Fibroblast of skin of right quadriceps (primary cell): ENCODE measurements at regions not wholly inside any gene's neighbourhood (a gene's known extent, or its start where the extent isn't known, plus 50 kb on each side); places are given as distances from the start of the nearest gene placed in this dataset.
"Not testable (repeated sequence)": the region's sequence is repeated elsewhere in the genome, so short reads cannot be mapped to it uniquely, and the experiment has no call there.

ENCODE experiments used
- DNase-seq: peaks from one replicate; pipeline ENCODE4 v3.0.0-alpha.2; 2013

DNA sequence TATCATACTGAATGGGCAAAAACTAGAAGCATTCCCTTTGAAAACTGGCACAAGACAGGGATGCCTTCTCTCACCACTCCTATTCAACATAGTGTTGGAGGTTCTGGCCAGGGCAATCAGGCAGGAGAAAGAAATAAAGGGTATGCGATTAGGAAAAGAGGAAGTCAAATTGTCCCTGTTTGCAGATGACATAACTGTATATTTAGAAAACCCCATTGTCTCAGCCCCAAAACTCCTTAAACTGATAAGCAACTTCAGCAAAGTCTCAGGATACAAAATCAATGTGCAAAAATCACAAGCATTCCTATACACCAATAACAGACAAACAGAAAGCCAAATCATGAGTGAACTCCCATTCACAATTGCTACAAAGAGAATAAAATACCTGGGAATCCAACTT lies 52.5 kb upstream of the CCDC71L start:
- not testable (repeated sequence) for DNase-seq

DNA sequence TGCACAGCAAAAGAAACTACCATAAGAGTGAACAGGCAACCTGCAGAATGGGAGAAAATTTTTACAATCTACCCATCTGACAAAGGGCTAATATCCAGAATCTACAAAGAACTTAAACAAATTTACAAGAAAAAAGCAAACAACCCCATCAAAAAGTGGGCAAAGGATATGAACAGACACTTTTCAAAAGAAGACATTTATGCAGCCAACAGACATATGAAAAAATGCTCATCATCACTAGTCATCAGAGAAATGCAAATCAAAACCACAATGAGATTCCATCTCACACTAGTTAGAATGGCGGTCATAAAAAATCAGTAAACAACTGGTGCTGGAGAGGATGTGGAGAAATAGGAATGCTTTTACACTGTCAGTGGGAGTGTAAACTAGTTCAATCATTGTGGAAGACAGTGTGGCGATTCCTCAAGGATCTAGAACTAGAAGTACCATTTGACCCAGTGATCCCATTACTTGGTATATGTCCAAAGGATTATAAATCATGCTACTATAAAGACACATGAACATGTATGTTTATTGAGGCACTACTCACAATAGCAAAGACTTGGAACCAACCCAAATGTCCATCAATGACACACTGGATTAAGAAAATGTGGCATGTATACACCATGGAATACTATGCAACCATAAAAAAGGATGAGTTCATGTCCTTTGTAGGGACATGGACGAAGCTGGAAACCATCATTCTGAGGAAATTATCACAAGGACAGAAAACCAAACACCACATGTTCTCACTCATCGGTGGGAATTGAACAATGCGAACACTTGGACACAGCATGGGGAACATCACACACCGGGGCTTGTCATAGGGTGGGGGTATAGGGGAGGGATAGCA lies 53.9 kb upstream of the CCDC71L start:
- DNase-seq: peak; percentile 87

DNA sequence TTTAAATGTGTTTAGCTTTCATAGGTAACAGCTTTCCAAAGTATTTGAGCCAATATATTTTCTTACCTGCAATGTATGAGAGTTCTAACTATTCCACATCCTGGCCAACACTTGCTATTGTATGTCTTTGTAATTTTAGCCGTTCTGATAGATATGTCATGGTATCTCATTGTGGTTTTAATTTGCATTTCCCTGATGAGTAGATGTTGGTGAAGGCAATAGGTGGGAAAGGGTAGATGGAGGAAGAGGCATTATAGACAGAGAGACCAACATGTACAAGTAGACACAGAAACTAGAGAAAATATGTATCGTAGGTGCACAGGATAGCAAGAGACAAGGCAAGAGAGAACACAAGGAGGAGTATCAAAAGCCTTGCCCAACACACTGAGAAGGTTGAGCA lies 54.8 kb upstream of the CCDC71L start:
- DNase-seq: no peak

DNA sequence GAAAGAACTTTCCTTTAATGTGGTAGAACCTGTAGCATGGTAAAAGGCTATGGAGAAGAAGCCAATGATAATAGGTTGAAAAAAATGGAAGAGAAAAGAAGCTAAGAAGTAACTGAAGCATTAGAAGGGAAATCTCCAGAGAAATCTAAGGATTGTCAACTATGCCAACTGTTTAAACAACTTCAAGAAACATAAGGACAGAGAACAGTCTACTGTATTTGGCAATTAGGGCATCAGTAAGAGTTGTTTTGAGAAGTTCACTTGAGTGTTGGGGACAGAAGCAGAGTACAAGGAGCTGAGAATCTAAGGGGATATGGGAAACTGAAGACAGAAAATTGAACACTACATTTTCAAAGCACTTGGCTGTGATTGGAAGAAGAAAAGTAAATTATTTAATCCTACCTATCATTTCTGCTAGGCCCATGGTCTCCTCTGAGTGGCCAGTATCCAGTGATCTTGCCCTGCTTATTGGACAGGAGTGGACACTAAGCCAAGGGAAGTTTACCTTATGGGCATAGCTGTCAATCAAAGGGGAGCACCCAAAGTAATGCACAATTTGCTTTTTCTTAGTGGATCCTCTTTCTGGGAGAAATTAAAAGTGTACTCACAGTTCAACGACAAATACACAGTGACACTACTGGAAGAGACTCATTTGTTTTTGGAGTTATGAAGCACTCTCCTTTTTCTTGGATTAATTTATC lies 56.4 kb upstream of the CCDC71L start:
- no peak for DNase-seq

DNA sequence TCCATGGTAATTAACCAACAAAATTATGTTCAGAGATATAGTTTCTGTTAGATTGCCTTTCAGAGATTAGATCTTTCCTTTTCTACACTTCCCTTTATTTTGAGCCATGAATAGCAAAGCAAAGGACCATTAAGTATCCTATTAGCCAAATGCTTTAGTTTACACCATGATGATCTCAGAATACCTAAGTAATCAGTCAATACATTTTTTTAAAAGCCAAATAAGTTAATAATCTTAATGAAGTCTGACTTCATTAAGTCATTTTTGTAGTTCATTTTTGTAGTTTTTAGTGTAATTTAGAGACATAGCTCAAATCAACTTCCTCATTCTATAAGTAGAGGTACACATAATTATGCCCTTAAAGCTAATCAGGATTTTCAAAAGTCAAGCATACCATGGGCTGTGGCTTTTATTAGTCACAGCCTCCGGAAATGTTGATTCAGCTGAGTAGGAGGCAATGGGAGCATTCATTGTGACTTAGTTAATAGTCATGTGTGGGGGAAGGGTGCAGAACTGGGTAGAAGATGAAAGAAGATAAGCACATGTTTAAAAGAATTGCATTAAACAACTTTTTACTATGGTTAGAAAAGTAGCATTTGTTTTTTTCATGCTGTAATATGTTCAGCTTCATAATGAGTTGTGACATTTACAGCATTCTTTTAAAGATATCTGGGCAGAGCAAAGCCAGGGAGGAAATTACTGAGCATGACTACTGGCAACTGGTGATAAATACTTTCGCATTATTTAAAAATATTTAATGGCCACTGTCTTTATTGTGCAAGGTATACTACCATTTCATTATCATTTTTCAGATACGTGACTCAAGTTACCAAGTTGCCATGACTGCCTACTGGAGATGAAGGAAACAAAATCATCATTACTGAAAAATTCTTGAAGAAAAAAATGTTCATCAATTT lies 57.3 kb upstream of the CCDC71L start:
- DNase-seq: peak; percentile 100

DNA sequence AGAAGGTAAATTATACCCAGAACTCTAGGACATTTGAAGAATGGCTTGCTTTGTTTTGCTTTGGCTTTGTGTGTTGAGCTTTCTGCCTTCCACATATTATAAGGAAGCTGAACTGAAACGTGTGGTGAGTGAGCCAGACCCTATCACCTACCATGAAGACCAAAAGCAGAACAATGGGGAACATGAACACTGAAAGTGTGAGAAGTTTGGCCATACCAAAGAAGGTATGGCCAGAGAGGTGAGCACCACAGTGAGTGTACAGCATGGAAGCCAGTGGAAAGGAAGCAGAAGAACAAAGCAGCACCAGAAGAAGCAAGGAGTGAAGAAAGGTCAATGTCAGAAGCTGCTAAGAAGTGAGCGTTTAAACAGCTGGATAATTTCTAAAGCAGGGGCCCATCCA lies 59.7 kb upstream of the CCDC71L start:
- no peak for DNase-seq

DNA sequence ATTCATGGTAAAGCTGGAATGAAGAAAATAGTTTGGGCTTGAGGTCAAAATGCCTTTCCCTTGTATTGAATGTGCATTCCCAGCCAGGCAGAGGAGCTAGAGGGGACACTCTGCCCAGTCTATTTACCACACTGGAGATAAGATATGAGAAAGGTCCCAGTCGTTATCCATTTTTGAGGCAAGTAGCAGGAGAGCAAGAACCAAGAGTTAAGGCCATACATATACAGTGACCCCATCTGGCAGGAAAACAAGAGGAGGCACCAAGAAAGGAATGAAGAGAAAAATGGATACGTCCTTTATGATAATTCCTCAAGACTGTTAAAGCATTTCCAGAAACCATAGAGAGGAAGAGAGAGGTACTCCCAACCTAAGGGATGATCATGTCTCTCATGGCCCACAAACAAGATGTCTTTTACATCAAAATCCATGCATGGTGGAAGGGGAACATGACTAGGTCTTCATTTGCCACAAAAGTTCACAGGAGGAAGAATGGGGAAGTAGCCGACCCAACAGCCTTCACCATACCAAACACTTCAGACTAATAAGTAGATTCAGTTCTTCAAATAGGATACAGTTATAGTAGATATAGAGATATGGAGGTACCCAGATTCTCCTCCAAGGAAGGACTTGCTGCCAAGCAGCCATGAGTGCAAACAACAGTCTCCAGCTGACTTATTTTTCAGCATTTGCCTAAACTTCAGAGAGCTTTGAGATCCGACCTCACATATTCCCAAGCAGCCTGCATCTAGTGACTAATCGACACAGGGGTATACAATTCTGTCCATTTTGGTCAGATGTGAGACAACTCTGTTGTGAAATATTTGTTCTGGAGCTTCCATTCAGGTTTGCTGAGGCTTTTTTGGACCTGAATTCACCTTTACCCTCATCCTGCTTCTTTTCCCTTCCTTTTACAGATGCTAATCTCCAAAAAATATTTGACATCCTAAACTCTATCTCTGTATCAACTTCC lies 61.1 kb upstream of the CCDC71L start:
- DNase-seq: no peak

DNA sequence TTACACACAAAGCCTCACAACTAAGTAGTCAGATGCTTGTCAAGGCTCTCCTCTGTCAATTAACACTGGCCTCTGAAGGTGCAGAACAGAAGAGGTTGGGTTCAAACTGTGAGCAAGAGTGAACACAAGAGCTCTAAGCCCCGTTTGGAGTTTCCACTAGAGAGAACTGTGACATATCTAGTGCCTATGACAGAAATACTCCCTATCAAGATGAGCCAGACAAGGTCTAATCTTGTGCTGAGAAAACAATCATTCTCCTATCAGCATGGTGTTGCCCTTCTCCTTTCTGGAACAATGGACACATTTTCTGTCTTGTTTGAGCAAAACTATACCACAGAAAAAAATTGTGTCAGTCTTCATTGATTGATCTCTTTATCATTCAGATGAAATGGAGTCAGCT lies 62.4 kb upstream of the CCDC71L start:
- no peak for DNase-seq

DNA sequence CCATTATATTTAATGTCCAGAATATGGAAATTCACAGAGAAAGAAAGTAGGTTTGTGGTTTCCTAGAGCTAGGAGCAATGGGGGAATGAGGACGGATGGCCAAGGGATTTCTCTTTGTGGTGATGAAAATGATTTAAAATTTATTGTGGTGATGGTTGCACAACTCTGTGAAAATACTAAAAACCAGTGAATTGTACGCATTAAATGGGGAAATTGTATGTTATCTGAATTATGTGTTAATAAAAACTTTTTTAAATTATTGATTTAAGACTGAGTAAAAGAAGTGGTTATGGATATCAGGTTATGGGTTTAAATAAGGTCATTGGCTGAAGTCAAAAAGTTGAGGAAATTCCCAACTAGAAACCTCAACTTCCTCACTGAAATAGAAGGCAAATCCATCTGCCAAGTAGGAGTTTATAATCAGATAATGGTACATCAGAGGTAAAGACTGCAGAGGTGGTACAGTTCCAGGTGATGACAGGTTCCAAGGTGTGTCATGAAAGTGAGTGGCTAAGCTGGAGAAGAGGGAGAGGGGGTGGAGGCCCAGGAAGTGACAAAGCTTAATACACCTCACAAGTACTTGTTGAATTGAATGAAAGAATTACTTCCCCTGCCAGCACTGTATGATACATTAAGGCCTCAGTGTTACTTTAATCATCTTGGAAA lies 68.9 kb upstream of the CCDC71L start:
- peak; percentile 39 for DNase-seq

DNA sequence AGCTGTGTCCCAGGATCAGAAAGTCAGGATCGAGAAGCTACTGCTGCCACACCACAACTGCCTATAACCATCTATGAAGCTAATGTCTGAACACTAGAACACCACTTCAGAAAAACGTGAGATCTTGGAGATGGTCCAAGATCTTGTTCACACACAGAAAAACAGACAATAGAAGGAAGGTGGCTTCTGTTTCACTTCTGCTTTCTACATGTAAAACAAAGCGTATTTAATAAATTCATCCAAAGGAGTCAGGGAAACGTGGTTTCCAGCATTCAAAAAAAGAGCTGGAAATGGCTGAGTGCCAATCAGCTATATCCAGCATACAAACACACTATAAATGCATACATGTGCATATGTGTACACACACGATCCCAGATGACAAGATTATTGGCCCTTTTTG lies 70.2 kb upstream of the CCDC71L start:
- no peak for DNase-seq

DNA sequence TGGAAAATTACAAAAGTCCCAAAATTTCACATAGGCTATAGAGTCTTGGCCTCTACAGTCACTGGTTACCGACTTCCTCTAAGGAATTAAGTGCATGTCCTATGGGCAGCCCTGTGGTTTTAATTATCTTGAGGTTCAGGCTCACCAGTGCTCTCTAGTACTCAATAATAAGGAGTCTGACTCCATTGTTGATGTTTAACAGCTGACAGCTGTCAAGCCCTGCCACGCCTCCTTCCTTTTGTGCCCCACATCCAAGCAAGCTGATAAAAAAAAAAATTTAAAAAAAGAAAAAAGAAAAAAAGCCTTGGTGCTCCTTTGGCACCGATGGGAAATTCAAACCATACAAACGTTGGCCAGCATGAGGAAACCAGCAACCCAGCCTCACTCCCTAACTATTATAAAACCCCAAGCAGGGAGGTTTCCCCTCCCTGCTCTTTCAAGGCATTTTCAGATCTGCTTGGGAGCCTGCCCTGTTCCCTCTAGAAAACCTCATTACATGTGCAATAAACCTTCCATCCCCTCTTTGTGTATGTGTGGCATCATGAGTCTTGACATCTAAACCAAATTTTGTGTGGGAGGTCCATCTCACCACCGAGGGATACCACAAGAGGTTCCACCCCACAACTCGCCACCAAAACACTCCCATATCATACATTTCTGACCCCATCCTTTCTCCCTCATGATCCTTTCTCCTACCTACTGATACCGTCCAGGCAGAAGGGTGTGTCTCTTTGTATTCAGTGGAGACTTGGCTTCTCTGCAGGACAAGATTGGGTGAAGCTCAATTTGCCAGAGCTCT lies 70.9 kb upstream of the CCDC71L start:
- DNase-seq: peak; percentile 32

DNA sequence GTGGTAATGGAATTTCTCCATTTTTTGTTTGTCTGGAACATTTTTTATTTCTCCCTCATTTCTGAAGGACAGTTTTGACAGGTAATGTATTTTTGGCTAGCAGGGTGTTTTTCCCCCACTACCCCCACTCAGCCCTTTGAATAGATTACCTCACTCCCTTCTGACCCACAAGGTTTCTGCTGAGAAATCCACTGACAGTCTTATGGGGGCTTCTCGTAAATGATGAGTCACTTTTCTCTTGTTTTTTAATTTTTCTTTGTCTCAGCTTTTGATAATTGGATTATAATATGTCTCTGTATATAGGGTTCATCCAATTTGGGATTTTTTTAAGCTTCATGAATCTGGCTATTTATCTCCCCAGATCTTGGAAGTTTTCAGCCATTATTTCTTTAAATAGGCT lies 74.7 kb upstream of the CCDC71L start:
- DNase-seq: no peak

DNA sequence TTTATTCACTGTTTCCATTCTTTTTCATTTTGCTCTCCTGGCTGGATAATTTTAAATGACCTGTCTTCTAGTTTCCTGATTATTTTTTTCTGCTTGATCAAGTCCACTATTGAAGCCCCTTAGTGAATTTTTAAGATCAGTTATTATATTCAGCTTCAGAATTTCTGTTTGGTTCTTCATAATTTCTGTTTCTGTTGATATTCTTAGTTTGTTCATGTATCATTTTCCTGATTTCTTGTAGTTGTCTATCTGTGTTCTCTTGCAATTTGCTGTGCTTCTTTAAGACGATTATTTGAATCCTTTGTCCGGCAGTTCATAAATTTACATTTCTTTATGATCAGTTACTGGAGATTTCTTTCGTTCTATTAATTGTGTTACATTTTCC lies 75.2 kb upstream of the CCDC71L start:
- DNase-seq: no peak

DNA sequence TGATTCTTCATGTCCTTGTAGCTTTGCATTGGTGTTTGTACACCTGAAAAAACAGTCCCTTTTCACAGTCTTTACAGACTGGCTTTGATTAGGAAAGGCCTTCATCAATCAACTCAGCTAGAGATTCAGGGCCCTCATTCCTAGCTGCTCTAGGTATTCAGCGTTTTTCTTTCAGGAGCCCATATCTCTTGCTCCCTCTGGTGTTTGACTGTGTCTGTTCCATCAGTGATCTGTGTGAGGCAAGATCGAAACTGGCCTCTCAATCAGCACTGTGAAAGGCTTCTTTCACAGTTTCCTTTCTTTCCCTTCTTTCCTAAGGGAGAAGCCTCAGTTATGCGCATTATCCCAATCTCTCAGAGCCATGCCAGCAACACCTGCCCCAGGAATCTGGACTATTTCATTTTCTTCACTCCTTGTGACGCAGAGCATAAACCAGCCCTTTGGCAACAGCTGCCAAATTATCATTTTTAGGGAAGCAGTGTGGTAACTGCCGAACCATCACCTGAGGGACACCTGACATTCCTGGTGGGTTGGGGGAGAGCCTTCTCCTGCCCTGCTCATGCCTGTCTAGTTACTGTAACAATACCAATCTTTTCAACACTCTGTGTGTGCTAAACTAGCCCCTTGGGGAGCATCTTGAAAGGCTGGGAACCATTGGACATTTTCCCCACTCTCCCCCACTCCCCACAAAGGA lies 75.7 kb upstream of the CCDC71L start:
- DNase-seq: peak; percentile 78

DNA sequence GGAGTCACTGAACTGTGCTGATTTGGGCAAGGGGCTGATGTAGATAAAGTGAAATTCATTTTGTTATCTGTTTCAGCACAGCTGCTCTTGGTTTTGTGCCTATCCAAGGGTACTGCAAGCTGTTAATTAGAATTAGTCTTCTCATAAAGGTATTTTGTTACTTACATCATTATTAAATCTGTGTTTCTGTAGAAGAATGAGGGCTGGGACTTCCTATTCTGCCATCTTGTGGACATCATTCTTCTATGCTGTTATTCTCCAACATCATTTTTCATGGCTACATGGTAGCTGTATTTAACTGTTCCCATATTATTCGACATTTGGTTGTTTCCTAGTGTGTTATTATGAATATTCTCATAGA lies 76.2 kb upstream of the CCDC71L start:
- DNase-seq: peak; percentile 61

DNA sequence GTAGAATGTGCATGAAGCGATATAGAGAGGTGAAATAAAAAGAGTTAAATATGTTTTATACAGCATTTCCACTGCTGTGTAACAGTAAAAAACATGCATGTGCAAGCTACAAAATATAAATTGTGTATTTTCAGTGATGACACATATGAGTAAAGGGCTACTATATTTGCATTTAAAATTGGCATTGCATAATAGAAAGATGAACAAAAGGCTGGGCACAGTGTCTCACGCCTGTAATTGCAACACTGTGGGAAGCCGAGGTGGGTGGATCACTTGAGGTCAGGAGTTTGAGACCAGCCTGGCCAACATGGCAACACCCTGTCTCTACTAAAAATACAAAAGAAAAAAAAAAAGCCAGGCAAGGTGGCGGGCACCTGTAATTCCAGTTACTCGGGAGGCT lies 79.8 kb upstream of the CCDC71L start:
- DNase-seq: no peak

DNA sequence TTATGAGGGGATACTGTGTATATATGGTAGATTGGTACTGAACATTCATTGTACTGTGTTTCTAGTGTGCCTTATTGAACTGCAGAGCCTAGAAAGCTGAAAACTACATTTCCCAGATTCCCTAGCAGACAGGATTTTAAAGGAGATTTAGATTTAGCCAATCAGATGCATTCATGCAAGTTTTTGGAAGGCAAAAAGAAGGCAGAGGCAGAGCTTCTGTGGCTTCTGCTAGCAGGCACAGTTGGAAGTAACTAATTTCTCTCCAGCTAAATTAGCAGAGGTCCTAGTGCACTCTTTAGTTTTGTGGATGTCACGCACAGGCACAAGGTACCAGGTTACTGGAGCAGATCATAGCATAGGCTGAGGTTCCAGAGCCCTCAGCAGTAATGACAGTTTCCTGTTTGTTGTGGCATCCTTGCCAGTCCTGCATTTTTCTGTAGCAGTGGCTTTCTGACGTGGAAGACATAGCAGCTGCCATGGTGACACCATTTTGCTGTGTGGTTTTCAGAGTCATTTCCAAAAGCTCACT lies 83.7 kb upstream of the CCDC71L start:
- DNase-seq: peak; percentile 25

DNA sequence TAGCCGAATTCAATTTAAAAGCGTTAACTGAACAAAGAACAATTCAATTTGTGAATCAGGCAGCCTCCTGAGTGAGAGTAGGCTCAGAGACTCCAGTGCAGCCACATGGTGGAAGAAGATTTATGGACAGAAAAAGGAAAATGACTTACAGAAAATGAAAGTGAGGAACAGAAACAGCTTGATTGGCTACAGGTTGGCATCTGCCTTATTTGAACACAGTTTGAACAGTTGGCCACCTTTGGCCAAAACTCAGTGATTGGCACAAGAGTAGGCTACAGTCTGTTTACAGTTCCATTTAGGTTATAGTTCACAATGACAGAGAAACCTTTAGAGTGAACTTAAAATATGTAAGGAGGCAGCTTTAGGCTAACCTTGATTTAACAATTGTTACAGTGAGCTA lies 86.3 kb upstream of the CCDC71L start:
- DNase-seq: not testable (repeated sequence)

DNA sequence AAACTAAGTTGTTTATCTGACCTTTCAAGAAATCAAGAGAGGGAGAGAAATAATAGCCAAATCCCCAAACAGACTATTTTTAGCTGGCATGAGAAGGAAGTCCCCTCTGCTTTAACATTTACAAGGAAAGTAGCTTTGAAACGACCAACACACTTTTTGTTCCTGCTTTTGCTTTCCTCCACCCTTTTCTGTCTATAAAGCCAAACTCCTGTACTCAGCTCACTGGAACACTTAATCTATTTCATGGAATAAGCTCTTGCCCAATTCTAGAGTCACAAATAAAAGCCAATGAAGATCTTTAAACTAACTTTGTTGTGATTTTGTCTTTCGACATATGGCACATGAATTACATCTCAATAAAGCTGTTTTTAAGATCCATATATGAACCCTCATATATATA lies 86.8 kb upstream of the CCDC71L start:
- DNase-seq: no peak

DNA sequence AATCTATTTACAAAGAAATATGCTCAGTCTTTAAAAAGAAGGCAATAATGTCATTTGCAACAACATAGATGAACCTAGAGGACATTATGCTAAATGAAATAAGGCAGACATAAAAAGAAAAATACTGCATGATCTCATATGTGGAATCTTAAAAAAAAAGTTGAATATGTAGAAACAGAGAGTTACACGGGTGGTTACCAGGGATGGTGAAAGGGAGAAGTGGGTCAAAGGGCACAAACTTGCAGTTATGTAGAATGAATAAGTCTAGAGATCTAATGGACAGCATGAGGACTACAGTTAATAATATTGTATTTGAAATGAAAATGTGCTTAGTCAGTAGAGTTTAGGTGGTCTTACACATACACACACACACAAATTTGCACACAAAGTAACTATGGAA lies 88.2 kb upstream of the CCDC71L start:
- no peak for DNase-seq
